GM19035 (cell line): ENCODE measurements at regions not wholly inside any gene's neighbourhood (a gene's known extent, or its start where the extent isn't known, plus 50 kb on each side); places are given as distances from the start of the nearest gene placed in this dataset.

Source experiments
- ATAC-seq: cut with Tn5 transposase; IDR thresholded peaks from one replicate; pipeline ENCODE4 v1.9.1; 2021; ENCODE audit not compliant: unreplicated experiment

GRCh38 chr12:45585522-45586230 is 143.8 kb upstream of the ARID2 start:
- no peak for ATAC-seq

GRCh38 chr12:45586486-45586885 is 143.0 kb upstream of the ARID2 start:
- ATAC-seq = no peak

DNA sequence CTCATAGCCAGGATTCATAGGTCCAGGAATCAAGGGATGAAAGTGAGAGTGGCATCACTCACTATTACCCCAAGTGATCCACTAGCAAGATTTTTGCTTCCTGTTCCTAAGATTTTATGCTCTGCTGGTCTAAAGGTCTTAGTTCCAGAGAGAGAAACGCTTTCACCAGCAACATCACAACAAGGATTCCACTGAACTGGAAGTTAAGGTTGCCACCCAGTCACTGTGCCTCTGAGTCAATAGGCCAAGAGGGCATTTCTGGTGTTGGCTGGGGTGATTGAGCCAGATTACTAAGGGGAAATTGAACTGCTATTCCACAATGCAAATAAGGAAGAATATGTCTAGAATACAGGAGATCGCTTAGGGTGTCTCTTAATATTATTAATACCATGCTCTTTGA is 142.5 kb upstream of the ARID2 start:
- ATAC-seq = no peak

GRCh38 chr12:45587877-45588533 is 141.5 kb upstream of the ARID2 start:
- ATAC-seq = no peak

DNA sequence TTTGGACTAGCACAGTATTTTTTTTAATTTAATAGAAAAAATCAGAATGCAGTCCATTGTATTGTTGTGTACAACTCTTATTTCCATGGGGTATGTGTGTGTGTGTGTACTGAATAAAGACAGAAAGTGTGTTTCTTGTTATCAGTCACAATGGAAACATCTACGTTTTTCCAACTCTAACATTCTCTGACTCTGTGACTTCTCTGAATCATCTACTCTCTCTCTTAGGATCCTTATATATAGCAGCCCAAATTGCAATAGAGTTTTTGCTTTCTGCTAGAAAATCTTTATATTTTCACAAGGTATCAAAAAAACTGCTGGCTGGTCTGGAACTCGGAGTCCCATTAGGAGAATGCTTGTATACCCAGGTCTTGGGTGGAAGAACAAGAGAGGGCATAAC is 138.9 kb upstream of the ARID2 start:
- no peak for ATAC-seq

DNA sequence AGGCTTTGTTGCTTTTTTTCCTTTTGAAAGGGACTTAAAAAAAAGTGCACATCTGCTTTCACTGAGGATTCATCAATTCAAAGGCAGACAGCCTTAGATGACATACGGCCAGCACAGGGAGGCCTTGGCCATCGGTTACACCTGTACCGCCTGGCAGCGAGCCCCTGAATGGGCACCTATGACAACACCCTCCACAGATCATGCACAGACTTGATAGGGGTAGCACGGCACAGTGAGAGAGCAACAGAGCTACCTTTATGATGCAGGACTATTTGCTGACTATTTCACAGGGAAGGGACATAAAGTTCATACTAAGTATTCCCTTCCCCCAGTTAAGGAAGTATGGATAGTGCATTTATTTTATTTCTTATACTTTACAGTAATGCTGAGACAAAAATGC is 137.9 kb upstream of the ARID2 start:
- no peak for ATAC-seq

DNA sequence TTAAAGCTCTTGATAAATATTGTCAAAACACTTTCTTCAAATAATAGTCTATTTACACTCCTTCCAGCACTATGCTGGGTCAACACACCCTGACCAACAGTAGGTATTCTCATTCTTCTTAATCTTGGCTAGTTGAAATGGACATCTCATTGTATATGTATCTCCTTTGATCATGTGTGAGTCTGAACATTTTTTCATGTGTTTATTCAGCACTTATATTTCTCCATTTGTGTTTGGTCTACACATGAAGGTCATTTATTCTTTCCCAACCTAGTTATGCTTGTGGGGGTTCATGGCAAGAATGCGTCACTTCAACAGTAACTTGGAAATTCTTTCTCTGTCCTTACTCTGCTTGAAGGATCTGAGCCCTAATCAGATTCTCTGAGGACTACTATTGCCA is 133.1 kb upstream of the ARID2 start:
- no peak for ATAC-seq

GRCh38 chr12:45598336-45598735 is 131.2 kb upstream of the ARID2 start:
- ATAC-seq = no peak

DNA sequence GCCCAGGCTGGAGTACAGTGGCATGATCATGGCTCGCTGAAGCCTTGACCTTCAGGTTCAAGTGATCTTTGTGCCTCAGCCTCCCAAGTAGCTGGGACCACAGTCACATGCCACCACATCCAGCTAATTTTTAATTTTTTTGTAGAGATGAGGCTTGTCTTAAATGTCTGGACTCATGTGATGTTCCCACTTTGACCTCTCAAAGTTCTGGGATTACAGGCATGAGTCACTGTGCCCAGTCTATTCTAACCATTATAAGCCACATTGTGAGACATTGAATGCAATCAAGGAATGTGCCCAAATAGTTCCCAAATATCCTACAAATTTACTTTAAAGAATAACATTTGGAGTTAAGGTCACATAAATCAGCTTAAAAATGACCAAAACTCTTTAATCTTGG is 130.7 kb upstream of the ARID2 start:
- no peak for ATAC-seq

DNA sequence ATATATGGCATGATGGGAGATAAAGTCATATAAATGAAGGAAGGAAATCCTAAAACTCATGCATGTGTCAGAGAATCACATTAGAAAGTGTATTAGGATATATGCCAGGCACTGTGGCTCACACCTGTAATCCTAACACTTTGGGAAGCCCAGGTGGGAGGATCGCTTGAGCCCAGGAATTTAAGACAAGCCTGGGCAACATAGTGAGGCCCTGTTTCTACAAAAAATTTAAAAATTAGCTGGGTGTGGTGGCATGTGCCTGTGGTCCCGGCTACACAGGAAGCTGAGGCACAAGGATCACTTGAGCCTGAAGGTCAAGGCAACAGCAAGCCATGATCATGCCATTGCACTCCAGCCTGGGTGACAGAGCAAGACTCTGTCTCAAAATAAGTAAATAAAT is 130.3 kb upstream of the ARID2 start:
- ATAC-seq = no peak

GRCh38 chr12:45601390-45601789 is 128.1 kb upstream of the ARID2 start:
- ATAC-seq = no peak

DNA sequence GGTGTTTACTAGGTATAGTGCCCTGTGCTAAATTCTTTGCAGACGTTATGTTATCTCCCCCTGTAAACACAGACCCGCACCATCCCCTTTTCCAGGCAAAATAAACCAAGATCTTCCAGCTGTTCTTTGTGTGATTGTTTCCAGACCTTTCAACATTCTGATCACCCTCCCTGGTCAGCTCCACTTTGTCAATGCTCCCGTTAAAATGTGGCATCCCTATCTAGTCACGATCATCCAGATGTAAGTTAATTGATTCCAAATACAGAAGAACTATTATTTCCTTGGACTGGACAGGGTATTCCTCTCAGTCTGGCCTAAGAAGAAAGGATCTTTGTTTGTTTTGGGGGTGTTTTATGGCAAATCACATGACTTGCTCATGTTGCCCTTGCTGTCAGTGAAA is 127.6 kb upstream of the ARID2 start:
- ATAC-seq = no peak

GRCh38 chr12:45605624-45606023 is 123.9 kb upstream of the ARID2 start:
- ATAC-seq = no peak

DNA sequence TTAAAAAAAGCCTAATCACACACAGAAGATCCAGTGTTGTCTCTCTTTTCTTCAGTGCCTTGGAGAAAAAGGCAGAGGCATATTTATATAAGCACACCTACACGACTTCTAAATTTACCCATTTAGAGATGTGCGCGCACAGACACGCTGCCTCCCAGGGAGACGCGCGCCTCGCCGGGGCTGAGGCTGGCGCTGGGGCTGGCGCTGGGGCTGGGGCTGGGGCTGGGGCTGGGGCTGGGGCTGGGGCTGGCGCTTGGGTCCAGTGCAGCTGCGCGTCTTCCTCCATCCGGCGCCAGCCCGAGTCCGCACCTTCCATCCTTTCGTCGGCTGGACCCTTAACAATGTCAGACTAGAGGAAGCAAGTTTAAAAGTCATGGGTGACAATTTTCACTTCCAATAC is 118.4 kb upstream of the ARID2 start:
- ATAC-seq = no peak

- no peak for ATAC-seq
These were observed 118.0 kb upstream of the ARID2 start for GRCh38 chr12:45611495-45611894.

DNA sequence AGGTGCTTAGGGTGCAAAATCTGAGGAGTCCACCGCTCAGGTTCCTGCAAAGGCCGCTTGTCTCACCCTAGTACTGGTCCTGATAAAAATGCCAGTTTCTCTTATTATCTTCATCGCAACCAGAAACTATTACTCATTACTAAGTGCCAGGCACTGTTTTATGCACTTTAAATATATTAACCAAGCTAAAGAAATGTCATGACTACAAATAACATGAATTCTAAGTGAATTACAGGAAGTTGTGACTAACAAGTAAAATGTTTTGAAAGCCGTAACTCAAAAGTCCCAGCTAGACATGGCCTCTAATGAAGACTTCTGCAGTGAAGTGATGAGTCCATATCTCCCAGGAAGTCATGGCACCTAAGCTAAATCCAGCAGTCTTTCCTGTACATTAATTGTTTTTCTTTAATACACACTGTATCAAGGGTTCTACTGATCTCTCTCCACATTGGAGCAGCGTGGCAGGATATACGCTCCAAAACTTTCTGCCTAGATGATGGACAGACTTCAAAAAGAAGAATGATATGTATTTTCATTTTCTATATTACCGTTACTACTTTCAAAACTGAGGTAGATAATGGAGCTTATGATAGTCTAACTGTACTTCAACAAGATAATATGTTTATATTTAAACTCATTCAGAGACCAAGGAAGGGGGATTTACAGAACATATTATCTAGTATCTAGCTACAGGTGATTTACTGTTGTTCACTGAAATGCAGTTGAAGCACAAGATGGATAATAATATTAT is 117.3 kb upstream of the ARID2 start:
- no peak for ATAC-seq

- no peak for ATAC-seq
These were observed 116.2 kb upstream of the ARID2 start for GRCh38 chr12:45613296-45613695.

- no peak for ATAC-seq
These were observed 115.7 kb upstream of the ARID2 start for GRCh38 chr12:45613855-45614254.

GRCh38 chr12:45615268-45615667 is 114.2 kb upstream of the ARID2 start:
- no peak for ATAC-seq

DNA sequence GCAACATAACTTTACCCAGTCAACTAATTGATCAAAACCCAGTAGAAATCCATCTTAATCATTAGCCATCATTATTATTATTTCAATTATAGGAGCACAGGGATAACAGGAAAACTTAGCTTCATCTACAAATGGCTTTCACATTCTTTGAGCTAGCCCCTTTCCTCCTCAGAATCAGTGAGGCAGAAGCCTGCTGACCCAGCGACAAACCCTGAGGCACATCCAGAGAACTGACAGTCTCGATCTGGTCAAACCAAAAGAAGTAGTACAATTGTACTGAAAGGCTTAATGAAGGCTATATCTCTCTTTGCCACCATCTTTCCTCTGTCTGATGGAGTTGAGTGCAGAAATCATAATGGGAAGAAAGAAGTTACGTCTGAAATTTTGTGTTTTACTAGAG is 109.8 kb upstream of the ARID2 start:
- no peak for ATAC-seq

GRCh38 chr12:45621703-45622102 is 107.8 kb upstream of the ARID2 start:
- ATAC-seq = no peak

- no peak for ATAC-seq
These were observed 107.1 kb upstream of the ARID2 start for GRCh38 chr12:45622210-45622937.
